ENCODE measurements at regions not wholly inside any gene's neighbourhood (a gene's known extent, or its start where the extent isn't known, plus 50 kb on each side); places are given as distances from the start of the nearest gene placed in this dataset.

GRCh38 chr14:53380052-53380866 is 227.1 kb upstream of the DDHD1 start:
- Mint-ChIP-seq H3K27ac (no peak overlapping the region), H3K4me3 (no peak overlapping the region), H3K4me1 (ENCODE audit: low read depth) (no peaks in the 10 kb centered on the region), H3K9me3 (no peaks in the 10 kb centered on the region), H3K27me3 (ENCODE audit: insufficient read depth) (peaks cover 9% of the 10 kb centered on the region), H3K36me3 (ENCODE audit: low read depth) (no peaks in the 10 kb centered on the region)
- TF ChIP-seq CTCF (IDR thresholded peaks at IDR 0.05) = no peak
- DNase-seq = no peak

- no peak for TF ChIP-seq CTCF (IDR thresholded peaks at IDR 0.05)
- Mint-ChIP-seq H3K27ac (no peak overlapping the region), H3K4me3 (no peak overlapping the region), H3K27me3 (ENCODE audit: insufficient read depth) (peaks cover 9% of the 10 kb centered on the region), H3K9me3 (no peaks in the 10 kb centered on the region), H3K36me3 (ENCODE audit: low read depth) (no peaks in the 10 kb centered on the region), H3K4me1 (ENCODE audit: low read depth) (no peaks in the 10 kb centered on the region)
- DNase-seq = no peak
Observed at GRCh38 chr14:53378142-53378541, 225.0 kb upstream of the DDHD1 start.

GRCh38 chr14:53376064-53376463 is 222.9 kb upstream of the DDHD1 start:
- Mint-ChIP-seq H3K27ac (no peak overlapping the region), H3K27me3 (ENCODE audit: insufficient read depth) (peaks cover 12% of the 10 kb centered on the region), H3K4me3 (no peak overlapping the region), H3K9me3 (no peaks in the 10 kb centered on the region), H3K36me3 (ENCODE audit: low read depth) (no peaks in the 10 kb centered on the region), H3K4me1 (ENCODE audit: low read depth) (no peaks in the 10 kb centered on the region)
- no peak for TF ChIP-seq CTCF (IDR thresholded peaks at IDR 0.05)
- no peak for DNase-seq

- Mint-ChIP-seq H3K27ac (no peak overlapping the region), H3K36me3 (ENCODE audit: low read depth) (peaks cover under 1% of the 10 kb centered on the region; the same call in 1 of the 2 replicates), H3K9me3 (no peaks in the 10 kb centered on the region; the same call in 1 of the 2 replicates), H3K4me3 (no peak overlapping the region), H3K4me1 (ENCODE audit: low read depth) (no peaks in the 10 kb centered on the region; the same call in 1 of the 2 replicates), H3K27me3 (ENCODE audit: insufficient read depth) (peaks cover 11% of the 10 kb centered on the region)
- TF ChIP-seq CTCF (IDR thresholded peaks at IDR 0.05) = no peak
- DNase-seq = no peak
Observed at GRCh38 chr14:53375599-53375998, 222.5 kb upstream of the DDHD1 start.

GRCh38 chr14:53368711-53369201 is 215.6 kb upstream of the DDHD1 start:
- TF ChIP-seq CTCF (IDR thresholded peaks at IDR 0.05) = no peak
- DNase-seq = peak; percentile 88
- Mint-ChIP-seq H3K9me3 (no peaks in the 10 kb centered on the region; the same call in 1 of the 2 replicates), H3K4me1 (ENCODE audit: low read depth) (peaks cover 33% of the 10 kb centered on the region), H3K4me3 (no peak overlapping the region), H3K27ac (peak overlapping the region; percentile 71), H3K36me3 (ENCODE audit: low read depth) (peaks cover 4% of the 10 kb centered on the region; the same call in 1 of the 2 replicates), H3K27me3 (ENCODE audit: insufficient read depth) (peaks cover 9% of the 10 kb centered on the region; the same call in 1 of the 2 replicates)

All from HFFc6 (cell line).